Stomach (tissue), 4 donors: ENCODE measurements at regions not wholly inside any gene's neighbourhood (a gene's known extent, or its start where the extent isn't known, plus 50 kb on each side); places are given as distances from the start of the nearest gene placed in this dataset.

Experiments
- POLR2A ChIP-seq, 4 donors: fragments of 450-650 bp; IDR thresholded peaks; one replicate each; pipeline ENCODE4 v1.6.1; 2016; ENCODE audit warnings: antibody characterized with exemption in 4 of 4, control low read depth in 2 of 4, mild to moderate bottlenecking in 1 of 4, moderate library complexity in 1 of 4
- POLR2AphosphoS5 ChIP-seq, 3 donors: sonication (generic); formaldehyde crosslinking; IDR thresholded peaks; one replicate each; pipeline ENCODE4 v1.6.1; 2016; ENCODE audit warnings: antibody characterized with exemption in 3 of 3
- TF ChIP-seq, protein P1 (sequence below), 7 experiments: fragments of 450-650 bp in 4 of 7; fragments of 200-600 bp in 3 of 7; sonication (generic) in 3 of 7; IDR thresholded peaks; one replicate each; pipeline ENCODE4 v1.5.1; 2016 to 2019; ENCODE audit warnings: antibody characterized with exemption in 7 of 7, control low read depth in 2 of 7, mild to moderate bottlenecking in 1 of 7

DNA sequence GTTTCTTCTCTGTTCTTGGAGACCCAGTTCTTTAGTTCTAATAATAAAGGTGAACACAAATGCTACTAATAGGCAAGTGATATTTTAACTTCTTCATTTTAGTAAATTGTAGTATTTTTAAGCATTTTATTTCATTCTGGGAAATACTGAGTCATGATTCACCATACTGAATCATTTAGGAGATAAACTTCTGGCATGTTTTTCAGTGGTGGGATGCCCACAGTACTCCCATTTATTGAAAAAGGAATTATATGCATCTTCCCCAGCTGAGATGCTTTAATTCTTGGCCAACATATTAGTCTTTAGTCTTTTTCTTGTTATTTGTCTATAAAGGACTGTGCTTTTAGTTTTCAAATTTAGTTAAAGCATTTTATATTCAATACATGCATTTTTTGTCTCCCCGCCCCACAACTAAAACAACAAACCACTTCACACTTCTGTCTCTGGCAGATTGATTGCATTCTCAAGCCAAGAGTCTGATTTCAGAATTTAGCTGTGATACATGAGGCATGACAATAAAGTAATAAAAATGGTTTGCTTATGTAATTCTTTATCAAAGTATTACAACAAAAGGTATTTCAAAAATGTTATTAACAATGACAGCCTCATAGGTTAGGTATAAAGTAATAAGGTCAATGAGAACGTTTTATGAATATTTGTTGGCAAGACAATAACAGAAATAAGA is 125.2 kb upstream of the CDH18 start:
- TF ChIP-seq, protein P1, sequence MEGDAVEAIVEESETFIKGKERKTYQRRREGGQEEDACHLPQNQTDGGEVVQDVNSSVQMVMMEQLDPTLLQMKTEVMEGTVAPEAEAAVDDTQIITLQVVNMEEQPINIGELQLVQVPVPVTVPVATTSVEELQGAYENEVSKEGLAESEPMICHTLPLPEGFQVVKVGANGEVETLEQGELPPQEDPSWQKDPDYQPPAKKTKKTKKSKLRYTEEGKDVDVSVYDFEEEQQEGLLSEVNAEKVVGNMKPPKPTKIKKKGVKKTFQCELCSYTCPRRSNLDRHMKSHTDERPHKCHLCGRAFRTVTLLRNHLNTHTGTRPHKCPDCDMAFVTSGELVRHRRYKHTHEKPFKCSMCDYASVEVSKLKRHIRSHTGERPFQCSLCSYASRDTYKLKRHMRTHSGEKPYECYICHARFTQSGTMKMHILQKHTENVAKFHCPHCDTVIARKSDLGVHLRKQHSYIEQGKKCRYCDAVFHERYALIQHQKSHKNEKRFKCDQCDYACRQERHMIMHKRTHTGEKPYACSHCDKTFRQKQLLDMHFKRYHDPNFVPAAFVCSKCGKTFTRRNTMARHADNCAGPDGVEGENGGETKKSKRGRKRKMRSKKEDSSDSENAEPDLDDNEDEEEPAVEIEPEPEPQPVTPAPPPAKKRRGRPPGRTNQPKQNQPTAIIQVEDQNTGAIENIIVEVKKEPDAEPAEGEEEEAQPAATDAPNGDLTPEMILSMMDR (IDR thresholded peaks at IDR 0.05): no peak
- TF ChIP-seq POLR2A (IDR thresholded peaks at IDR 0.05): no peak
- no peak for TF ChIP-seq POLR2AphosphoS5 (IDR thresholded peaks at IDR 0.05)
